K562 (cell line): ENCODE measurements at regions not wholly inside any gene's neighbourhood (a gene's known extent, or its start where the extent isn't known, plus 50 kb on each side); places are given as distances from the start of the nearest gene placed in this dataset.
"Not testable (repeated sequence)": the region's sequence is repeated elsewhere in the genome, so short reads cannot be mapped to it uniquely, and the experiment has no call there.

ENCODE experiments used
- ATAC-seq: fragments of 200-7000 bp; cut with Tn5 transposase; 3 replicates; pipeline ENCODE4 v1.9.1; 2020; ENCODE audit warnings: moderate library complexity
- BruUV-seq: library from RNA; stranded (reverse); fragments of 400-500 nt; replicated peaks from 2 replicates; lab custom pipeline; 2021; lab: Mats Ljungman, UMichigan
- CTCF ChIA-PET: fragments of 300-600 bp; formaldehyde crosslinking; extraction: SDS; loops from one replicate; lab custom pipeline; 2021; ENCODE audit warnings: low intra/inter-chr PET ratio; lab: Yijun Ruan, JAX
- POLR2A ChIA-PET: fragments of 300-600, 350-650 bp; sonication (Branson Sonifier 250); formaldehyde crosslinking; extraction: SDS; loops from one replicate; lab custom pipeline; 2021; ENCODE audit warnings: antibody characterized with exemption, inconsistent platforms; lab: Yijun Ruan, JAX
- DNase-seq, 4 experiments: peaks; one replicate each; pipeline versions ENCODE4 v3.0.0 to v3.0.0-alpha.2; 2011 to 2018; ENCODE audit warnings: low spot score in 3 of 4, mixed read lengths in 3 of 4; ENCODE audit errors: extremely low read depth in 1 of 4
- FAIRE-seq: peaks from 2 replicates; lab custom pipeline; 2011; peaks lifted over from hg19 to GRCh38; lab: Jason Lieb, UNC
- H2AFZ ChIP-seq: 2 replicates; pipeline ENCODE4 v1.6.0; 2011; ENCODE audit warnings: low read depth, low read length, control low read depth, inconsistent platforms
- H3K27ac ChIP-seq: fragments of 200-600 bp; 3 replicates; pipeline ENCODE4 v1.8.0; 2011; ENCODE audit warnings: low read depth, mild to moderate bottlenecking, control low read depth, inconsistent platforms, low read length, moderate library complexity, mixed read lengths; ENCODE audit errors: extremely low read depth
- H3K27me3 ChIP-seq, 2 experiments: fragments of 300-600 bp in 1 of 2; 2 replicates in 1 of 2; 3 replicates in 1 of 2; pipeline versions ENCODE4 v1.6.0 to v1.8.0; 2011; ENCODE audit warnings: inconsistent platforms in 2 of 2, low read length in 2 of 2, mild to moderate bottlenecking in 1 of 2, mixed read lengths in 1 of 2, moderate library complexity in 1 of 2; ENCODE audit not compliant: control insufficient read depth in 2 of 2, insufficient read depth in 2 of 2
- H3K36me3 ChIP-seq: fragments of 300-600 bp; 3 replicates; pipeline ENCODE4 v1.8.0; 2011; ENCODE audit warnings: mild to moderate bottlenecking, low read length, inconsistent platforms; ENCODE audit not compliant: control insufficient read depth, insufficient read depth
- H3K4me1 ChIP-seq, 2 experiments: fragments of 200-600 bp in 1 of 2; replicated peaks in 1 of 2; 2 replicates in 1 of 2; 3 replicates in 1 of 2; pipeline versions ENCODE4 v1.5.1 to v1.8.0; 2011; ENCODE audit warnings: inconsistent platforms in 2 of 2, low read length in 2 of 2, mild to moderate bottlenecking in 1 of 2, mixed read lengths in 1 of 2, moderate library complexity in 1 of 2; ENCODE audit not compliant: control insufficient read depth in 2 of 2, insufficient read depth in 2 of 2
- H3K4me2 ChIP-seq: 2 replicates; pipeline ENCODE4 v1.6.1; 2011; ENCODE audit warnings: low read length, control low read depth, inconsistent platforms, mixed read lengths; ENCODE audit not compliant: insufficient read depth
- H3K4me3 ChIP-seq: fragments of 200-600 bp; sonication (generic), shearing (Covaris generic); 2 replicates; pipeline ENCODE4 v1.5.1; 2016; ENCODE audit warnings: control low read depth, inconsistent platforms
- H3K79me2 ChIP-seq: fragments of 200-600 bp; 3 replicates; pipeline ENCODE4 v1.8.0; 2011; ENCODE audit warnings: low read length, inconsistent platforms; ENCODE audit not compliant: control insufficient read depth, insufficient read depth
- H3K9ac ChIP-seq, 2 experiments: 2 replicates each; pipeline versions ENCODE4 v1.6.0 to v1.6.1; 2011; ENCODE audit warnings: low read depth in 2 of 2, low read length in 2 of 2, control low read depth in 1 of 2, inconsistent platforms in 1 of 2, mild to moderate bottlenecking in 1 of 2, mixed read lengths in 1 of 2; ENCODE audit not compliant: insufficient read depth in 1 of 2
- H3K9me1 ChIP-seq: one replicate; pipeline ENCODE4 v1.6.0; 2011; ENCODE audit warnings: inconsistent platforms, mild to moderate bottlenecking, low read length, moderate library complexity; ENCODE audit not compliant: control insufficient read depth, insufficient read depth
- H3K9me3 ChIP-seq: replicated peaks from 2 replicates; pipeline ENCODE4 v1.5.1; 2011; ENCODE audit warnings: low read depth, low read length, inconsistent platforms; ENCODE audit not compliant: control insufficient read depth, insufficient read depth
- H4K20me1 ChIP-seq: replicated peaks from 2 replicates; pipeline ENCODE4 v1.6.1; 2011; ENCODE audit warnings: low read length, inconsistent platforms, mixed read lengths; ENCODE audit not compliant: control insufficient read depth, insufficient read depth
- ELF2 ChIP-seq: fragments of 250-450 bp; sonication (Bioruptor Pico); IDR thresholded peaks from 2 replicates; pipeline ENCODE4 v1.5.0; 2021; ENCODE audit warnings: mild to moderate bottlenecking
- GATA2 ChIP-seq: sonication (generic); formaldehyde crosslinking; IDR thresholded peaks from 2 replicates; pipeline ENCODE4 v1.4.0; 2020; ENCODE audit warnings: mild to moderate bottlenecking, missing genetic modification reagents
- JUND ChIP-seq, 2 experiments: IDR thresholded peaks; 2 replicates in 1 of 2; 3 replicates in 1 of 2; pipeline ENCODE4 v1.6.1; 2011; ENCODE audit warnings: borderline replicate concordance in 2 of 2, low read depth in 2 of 2, low read length in 2 of 2, improper control_type of control experiment in 1 of 2, missing biosample characterization in 1 of 2, missing genetic modification characterization in 1 of 2, missing genetic modification reagents in 1 of 2
- MBD1 ChIP-seq: fragments of 250-450 bp; sonication (Bioruptor Pico); IDR thresholded peaks from 2 replicates; pipeline ENCODE4 v1.8.0; 2022; ENCODE audit warnings: inconsistent platforms
- NR4A1 ChIP-seq, 2 experiments: fragments of 250-450 bp in 1 of 2; fragments of 450-650 bp in 1 of 2; sonication (Bioruptor Pico) in 1 of 2; IDR thresholded peaks; 2 replicates each; pipeline versions ENCODE4 v1.4.0 to v1.6.1; 2016 to 2020; ENCODE audit warnings: mild to moderate bottlenecking in 2 of 2, missing compliant biosample characterization in 1 of 2, missing genetic modification characterization in 1 of 2, moderate library complexity in 1 of 2
- RBBP5 ChIP-seq: fragments of 200-600 bp; sonication (generic); IDR thresholded peaks from 2 replicates; pipeline ENCODE4 v1.6.1; 2012; ENCODE audit warnings: borderline replicate concordance, mild to moderate bottlenecking, low read length, control low read depth, inconsistent platforms; ENCODE audit not compliant: insufficient read depth, poor library complexity, severe bottlenecking
- SLC30A9 ChIP-seq: fragments of 250-450 bp; sonication (Bioruptor Pico); IDR thresholded peaks from 2 replicates; pipeline ENCODE4 v1.8.0; 2022; ENCODE audit warnings: mild to moderate bottlenecking, moderate library complexity
- ZFPM2 ChIP-seq: fragments of 250-450 bp; sonication (Bioruptor Pico); IDR thresholded peaks from 2 replicates; pipeline ENCODE4 v1.5.1; 2022; ENCODE audit warnings: mild to moderate bottlenecking
- ZNF707 ChIP-seq: fragments of 250-450 bp; sonication (Bioruptor Pico); conservative IDR thresholded peaks from 2 replicates; pipeline ENCODE4 v1.8.0; 2022; ENCODE audit warnings: inconsistent platforms, mild to moderate bottlenecking, moderate library complexity
- ZNF717 ChIP-seq: fragments of 250-450 bp; sonication (Bioruptor Pico); IDR thresholded peaks from 2 replicates; pipeline ENCODE4 v1.5.0; 2021
- WGBS: fragments of 100-300 bp; shearing (Covaris generic); methylation state at CpG from one replicate; pipeline ENCODE4 v1.1.6; 2016; ENCODE audit warnings: low coverage, mixed read lengths; ENCODE audit not compliant: insufficient coverage; ENCODE audit errors: missing lambda C conversion rate; 5-methylcytosine and 5-hydroxymethylcytosine counted together
- in situ Hi-C: fragments of 300-500 bp; cut with MboI; formaldehyde crosslinking; loops from 4 replicates; pipeline ENCODE4 v1.15.0; 2018; ENCODE audit warnings: inconsistent platforms, mixed read lengths
- intact Hi-C: fragments of 100-400 bp; cut with micrococcal nuclease; formaldehyde crosslinking; loops from 2 replicates; pipeline ENCODE4 v1.14.2; 2022
- TF ChIP-seq, protein P1 (sequence below): fragments of 450-650 bp; IDR thresholded peaks from 2 replicates; pipeline ENCODE4 v1.6.1; 2016; ENCODE audit warnings: antibody characterized with exemption
- TF ChIP-seq, protein P2 (sequence below): sonication (generic); formaldehyde crosslinking; IDR thresholded peaks from 2 replicates; pipeline ENCODE4 v1.8.1; 2023; ENCODE audit warnings: mild to moderate bottlenecking, missing genetic modification reagents

GRCh38 chr2:49732924-49733323 is 578.6 kb upstream of the FSHR start:
- POLR2A ChIA-PET, H3K4me1 ChIP-seq, H3K9me1 ChIP-seq, H3K4me3 ChIP-seq, H3K9me3 ChIP-seq, H3K79me2 ChIP-seq, in situ Hi-C loops, H3K27ac ChIP-seq, ATAC-seq, H3K4me2 ChIP-seq, H3K9ac ChIP-seq, FAIRE-seq, H3K27me3 ChIP-seq, CTCF ChIA-PET, DNase-seq, intact Hi-C loops, H2AFZ ChIP-seq, H3K36me3 ChIP-seq, H4K20me1 ChIP-seq, BruUV-seq: not testable (repeated sequence)
- WGBS: 2% methylated on average over 3 of the region's 4 CpGs
- TF ChIP-seq ZNF707 (CRISPR knock-in tag): peak; percentile 67

- in situ Hi-C loops: no loop called here
- POLR2A ChIA-PET: no interaction called here
- no peaks in the 10 kb centered on the region for H3K9me3 ChIP-seq
- DNase-seq (no peak), ATAC-seq (no peak), FAIRE-seq (no peak)
- CTCF ChIA-PET: no interaction called here
- no peak overlapping the region for H3K9ac ChIP-seq
- H3K4me1 ChIP-seq: no peaks in the 10 kb centered on the region
- intact Hi-C loops: no loop called here
- H3K36me3 ChIP-seq: no peaks in the 10 kb centered on the region
- H3K4me3 ChIP-seq: no peak overlapping the region
- BruUV-seq: no TSS peak
- H3K79me2 ChIP-seq: no peaks in the 10 kb centered on the region
- no peak overlapping the region for H3K4me2 ChIP-seq
- no peak overlapping the region for H2AFZ ChIP-seq
- no peaks in the 10 kb centered on the region for H3K9me1 ChIP-seq
- no peaks in the 10 kb centered on the region for H3K27me3 ChIP-seq
- H3K27ac ChIP-seq: no peak overlapping the region
- no peaks in the 10 kb centered on the region for H4K20me1 ChIP-seq
- TF ChIP-seq ZNF717: no peak
- TF ChIP-seq, protein P1, sequence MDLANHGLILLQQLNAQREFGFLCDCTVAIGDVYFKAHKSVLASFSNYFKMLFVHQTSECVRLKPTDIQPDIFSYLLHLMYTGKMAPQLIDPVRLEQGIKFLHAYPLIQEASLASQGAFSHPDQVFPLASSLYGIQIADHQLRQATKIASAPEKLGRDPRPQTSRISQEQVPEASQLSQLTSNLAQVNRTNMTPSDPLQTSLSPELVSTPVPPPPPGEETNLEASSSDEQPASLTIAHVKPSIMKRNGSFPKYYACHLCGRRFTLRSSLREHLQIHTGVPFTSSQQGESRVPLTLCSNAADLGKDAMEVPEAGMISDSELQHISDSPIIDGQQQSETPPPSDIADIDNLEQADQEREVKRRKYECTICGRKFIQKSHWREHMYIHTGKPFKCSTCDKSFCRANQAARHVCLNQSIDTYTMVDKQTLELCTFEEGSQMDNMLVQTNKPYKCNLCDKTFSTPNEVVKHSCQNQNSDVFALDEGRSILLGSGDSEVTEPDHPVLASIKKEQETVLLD: no peak
- TF ChIP-seq GATA2 (CRISPR knock-in tag): no peak
- TF ChIP-seq, protein P2, sequence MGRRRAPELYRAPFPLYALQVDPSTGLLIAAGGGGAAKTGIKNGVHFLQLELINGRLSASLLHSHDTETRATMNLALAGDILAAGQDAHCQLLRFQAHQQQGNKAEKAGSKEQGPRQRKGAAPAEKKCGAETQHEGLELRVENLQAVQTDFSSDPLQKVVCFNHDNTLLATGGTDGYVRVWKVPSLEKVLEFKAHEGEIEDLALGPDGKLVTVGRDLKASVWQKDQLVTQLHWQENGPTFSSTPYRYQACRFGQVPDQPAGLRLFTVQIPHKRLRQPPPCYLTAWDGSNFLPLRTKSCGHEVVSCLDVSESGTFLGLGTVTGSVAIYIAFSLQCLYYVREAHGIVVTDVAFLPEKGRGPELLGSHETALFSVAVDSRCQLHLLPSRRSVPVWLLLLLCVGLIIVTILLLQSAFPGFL (CRISPR knock-in tag): no peak
- no peak for TF ChIP-seq SLC30A9 (CRISPR knock-in tag)
- no peak for TF ChIP-seq MBD1
- TF ChIP-seq JUND (IDR thresholded peaks at IDR 0.05; ENCODE audit: borderline replicate concordance, low read depth, low read length): no peak
- no peak for TF ChIP-seq JUND (tag; IDR thresholded peaks at IDR 0.05; ENCODE audit: borderline replicate concordance, low read depth, low read length)
- TF ChIP-seq NR4A1 (CRISPR knock-in tag; IDR thresholded peaks at IDR 0.05): no peak
- TF ChIP-seq NR4A1 (tag; IDR thresholded peaks at IDR 0.05): no peak
- TF ChIP-seq ZFPM2: no peak
- no peak for TF ChIP-seq ELF2 (CRISPR knock-in tag)
- no peak for TF ChIP-seq RBBP5
These were observed 564.9 kb upstream of the FSHR start for GRCh38 chr2:49719241-49719640.
